Fibroblast of pulmonary artery (primary cell): ENCODE measurements at regions not wholly inside any gene's neighbourhood (a gene's known extent, or its start where the extent isn't known, plus 50 kb on each side); places are given as distances from the start of the nearest gene placed in this dataset.

Experiments used
- DNase-seq: peaks from one replicate; pipeline ENCODE4 v3.0.0-alpha.2; 2010; ENCODE audit warnings: low read depth
- H3K4me3 ChIP-seq: replicated peaks from 2 replicates; pipeline ENCODE4 v1.5.1; 2011; ENCODE audit warnings: low read depth, mild to moderate bottlenecking, control low read depth, low read length, moderate library complexity
- TF ChIP-seq, protein P1 (sequence below): IDR thresholded peaks from 2 replicates; pipeline ENCODE4 v1.5.1; 2011; ENCODE audit warnings: mild to moderate bottlenecking, control low read depth, low read length, inconsistent platforms; ENCODE audit errors: missing control alignments

DNA sequence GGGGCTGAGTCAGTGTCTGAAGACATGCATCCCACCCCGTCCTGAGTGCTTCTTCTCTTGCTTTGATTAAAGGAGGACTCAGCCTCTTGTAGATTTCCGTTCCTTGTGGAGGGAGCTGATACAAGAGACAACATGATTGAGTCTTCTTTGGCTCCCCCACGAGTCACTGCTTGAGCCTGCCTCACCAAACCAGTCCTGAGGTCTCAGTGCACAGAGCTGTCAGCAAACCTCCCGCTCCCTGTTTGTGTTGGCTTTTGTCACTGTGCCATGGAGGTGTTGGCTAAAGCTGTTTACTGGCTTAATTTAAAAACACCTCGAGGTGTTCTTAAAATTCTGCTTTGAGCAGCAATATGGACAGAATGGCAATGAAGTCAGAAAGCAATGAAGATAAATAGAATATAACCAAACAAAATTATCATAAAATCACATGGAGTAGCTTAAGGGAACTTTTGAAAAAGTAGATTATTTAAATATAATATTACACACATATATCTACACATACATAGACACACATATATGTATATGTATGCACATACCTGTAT, 234.1 kb upstream of the ANKRD55 start:
- no peak for DNase-seq
- TF ChIP-seq, protein P1, sequence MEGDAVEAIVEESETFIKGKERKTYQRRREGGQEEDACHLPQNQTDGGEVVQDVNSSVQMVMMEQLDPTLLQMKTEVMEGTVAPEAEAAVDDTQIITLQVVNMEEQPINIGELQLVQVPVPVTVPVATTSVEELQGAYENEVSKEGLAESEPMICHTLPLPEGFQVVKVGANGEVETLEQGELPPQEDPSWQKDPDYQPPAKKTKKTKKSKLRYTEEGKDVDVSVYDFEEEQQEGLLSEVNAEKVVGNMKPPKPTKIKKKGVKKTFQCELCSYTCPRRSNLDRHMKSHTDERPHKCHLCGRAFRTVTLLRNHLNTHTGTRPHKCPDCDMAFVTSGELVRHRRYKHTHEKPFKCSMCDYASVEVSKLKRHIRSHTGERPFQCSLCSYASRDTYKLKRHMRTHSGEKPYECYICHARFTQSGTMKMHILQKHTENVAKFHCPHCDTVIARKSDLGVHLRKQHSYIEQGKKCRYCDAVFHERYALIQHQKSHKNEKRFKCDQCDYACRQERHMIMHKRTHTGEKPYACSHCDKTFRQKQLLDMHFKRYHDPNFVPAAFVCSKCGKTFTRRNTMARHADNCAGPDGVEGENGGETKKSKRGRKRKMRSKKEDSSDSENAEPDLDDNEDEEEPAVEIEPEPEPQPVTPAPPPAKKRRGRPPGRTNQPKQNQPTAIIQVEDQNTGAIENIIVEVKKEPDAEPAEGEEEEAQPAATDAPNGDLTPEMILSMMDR: no peak
- H3K4me3 ChIP-seq: no peak overlapping the region

DNA sequence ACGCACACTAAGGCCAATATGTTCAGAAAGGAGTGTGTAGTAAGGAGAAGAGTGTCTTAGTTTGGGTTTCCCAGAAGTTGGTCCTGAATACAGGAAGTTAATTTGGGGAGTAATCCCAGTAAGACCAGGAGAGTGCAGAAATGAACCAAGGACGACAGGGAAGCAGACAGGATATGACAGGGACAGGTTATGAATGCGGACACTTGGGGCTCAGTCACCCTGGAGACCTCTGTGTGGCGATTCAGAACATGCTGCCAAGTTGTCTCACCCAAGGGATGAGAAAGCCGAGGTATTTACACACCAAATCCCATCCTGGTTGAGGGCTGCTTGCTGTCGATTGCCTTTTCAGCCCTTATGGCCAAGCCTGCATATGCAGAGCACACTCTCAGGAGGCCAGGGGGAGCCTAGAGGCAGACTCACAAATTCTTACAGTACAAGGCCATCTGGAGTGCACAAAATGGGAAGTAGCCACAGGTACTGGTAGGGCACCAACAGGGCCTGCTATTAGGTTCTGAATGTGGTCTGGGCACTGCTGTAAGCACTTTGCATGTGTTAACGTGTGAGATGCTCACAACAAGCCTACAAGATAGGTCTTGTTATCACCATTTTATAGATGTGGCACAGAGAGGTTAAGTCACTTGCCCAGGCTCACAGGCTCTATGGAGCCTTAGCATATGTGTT, 233.1 kb upstream of the ANKRD55 start:
- DNase-seq: no peak
- TF ChIP-seq, protein P1: no peak
- no peak overlapping the region for H3K4me3 ChIP-seq

DNA sequence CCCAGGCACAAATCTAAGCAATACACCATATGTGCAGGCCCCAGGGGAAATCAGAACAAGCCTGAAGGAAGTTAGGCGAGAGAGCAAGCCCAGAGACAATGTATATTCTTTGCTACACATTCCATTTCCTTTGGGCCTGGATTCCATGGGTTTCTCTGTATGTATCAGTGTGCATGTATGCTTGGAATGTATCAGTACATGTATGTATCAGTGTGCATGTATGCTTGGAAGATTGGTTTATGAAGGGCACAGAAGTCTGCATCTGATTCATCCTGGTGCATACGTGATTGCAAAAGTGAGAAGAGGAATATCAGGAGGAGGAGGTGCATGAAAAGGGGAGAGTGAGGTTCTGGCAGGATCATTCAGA, 232.6 kb upstream of the ANKRD55 start:
- TF ChIP-seq, protein P1: no peak
- peak; percentile 37 for DNase-seq
- H3K4me3 ChIP-seq: no peak overlapping the region

DNA sequence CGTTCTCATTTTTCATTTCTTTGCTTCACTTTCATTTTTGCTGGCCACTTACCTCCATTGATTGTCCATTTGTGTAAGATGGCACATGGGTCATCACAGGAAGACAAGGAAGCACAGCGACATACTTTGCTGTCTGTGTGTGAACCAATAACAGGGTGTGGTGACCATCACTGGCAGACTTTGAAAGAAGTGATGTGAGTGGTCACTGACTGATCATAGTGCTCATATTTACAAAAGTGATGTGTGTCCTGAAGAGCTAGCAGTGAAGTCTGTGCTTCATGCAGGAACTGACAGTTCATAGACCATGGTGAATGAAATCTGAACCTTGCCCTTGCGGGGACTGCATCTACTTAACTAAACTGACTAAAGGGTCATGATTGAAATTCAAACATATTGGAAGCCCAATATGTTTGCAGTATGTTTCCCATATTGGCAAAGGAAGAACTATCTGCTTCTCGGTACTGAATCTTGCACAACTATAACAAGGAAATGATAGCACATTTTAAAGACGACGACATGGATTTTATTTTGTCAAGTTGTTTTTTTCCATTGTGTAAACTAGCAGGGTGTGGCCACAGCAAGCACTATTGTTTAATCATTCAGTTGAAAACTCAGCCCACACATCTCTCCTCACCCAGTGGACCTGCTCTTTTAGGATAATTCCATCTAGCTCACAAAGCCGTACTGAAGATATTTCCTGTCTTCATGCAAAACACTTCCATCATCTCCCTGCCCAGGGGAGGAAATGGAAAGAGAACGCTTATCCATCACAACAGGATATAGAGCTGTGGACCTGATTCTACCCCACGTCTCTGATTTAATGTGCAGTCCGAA, 232.0 kb upstream of the ANKRD55 start:
- H3K4me3 ChIP-seq: no peak overlapping the region
- peak; percentile 59 for DNase-seq
- TF ChIP-seq, protein P1: no peak

DNA sequence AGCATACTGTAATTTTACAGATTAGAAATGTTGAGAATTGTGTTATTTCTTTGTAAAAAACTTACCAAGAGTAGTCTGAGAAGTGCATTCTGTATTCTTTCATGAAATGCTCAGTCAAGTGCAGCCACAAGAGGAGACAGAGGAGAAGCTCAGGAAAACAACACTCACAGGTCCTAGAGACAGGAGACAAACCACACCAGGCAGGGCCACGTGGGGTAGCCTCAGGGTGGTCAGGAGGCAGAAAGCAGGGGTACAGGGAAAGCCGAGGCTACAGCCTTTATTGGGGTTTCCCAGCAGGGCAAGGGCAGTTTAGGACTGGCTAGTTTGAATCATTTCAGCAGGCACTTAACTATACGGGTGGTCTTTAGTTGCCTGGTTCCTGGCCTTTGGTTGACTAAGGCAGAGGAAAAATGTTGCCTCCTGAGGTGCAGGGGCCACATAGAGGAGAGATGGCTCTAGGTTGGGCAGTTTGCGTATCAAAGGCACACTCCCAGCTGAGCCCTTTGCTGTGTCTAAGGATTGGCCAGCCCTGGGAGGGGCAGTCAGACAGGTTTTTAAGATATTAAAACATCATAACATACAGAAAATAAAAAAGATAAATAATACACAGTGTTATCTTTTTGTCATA, 230.9 kb upstream of the ANKRD55 start:
- no peak for DNase-seq
- H3K4me3 ChIP-seq: no peak overlapping the region
- TF ChIP-seq, protein P1: no peak

DNA sequence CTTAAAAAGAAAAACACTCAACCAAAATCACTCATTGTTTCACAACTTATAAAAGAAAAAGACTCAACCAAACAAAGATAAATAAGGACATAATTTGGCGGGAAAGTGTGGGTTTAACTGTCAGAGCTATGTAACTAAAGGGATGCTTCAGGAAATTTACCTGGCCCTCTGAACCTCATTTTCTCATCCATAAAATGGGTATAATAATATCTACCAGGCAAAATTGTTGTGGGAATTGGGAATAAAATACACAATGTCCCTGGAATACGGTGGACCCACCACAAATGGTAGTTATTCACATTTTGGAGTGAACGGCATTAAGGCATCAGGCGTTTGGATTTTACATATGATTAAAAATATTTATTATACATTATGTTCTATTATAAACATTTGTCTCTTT, 228.5 kb upstream of the ANKRD55 start:
- no peak for DNase-seq
- no peak overlapping the region for H3K4me3 ChIP-seq
- TF ChIP-seq, protein P1: no peak
